ENCODE measurements at regions not wholly inside any gene's neighbourhood (a gene's known extent, or its start where the extent isn't known, plus 50 kb on each side); places are given as distances from the start of the nearest gene placed in this dataset.

GRCh38 chr2:186199029-186199428, 287.0 kb upstream of the ZC3H15 start:
- ATAC-seq = no peak
- Histone ChIP-seq H3K4me3 (no peak overlapping the region), H3K36me3 (no peaks in the 10 kb centered on the region), H3K4me1 (no peaks in the 10 kb centered on the region), H3K27me3 (no peaks in the 10 kb centered on the region), H3K27ac (no peak overlapping the region), H3K9me3 (no peaks in the 10 kb centered on the region)
- TF ChIP-seq CTCF (IDR thresholded peaks at IDR 0.05) = no peak
- no peak for TF ChIP-seq POLR2A (IDR thresholded peaks at IDR 0.05)
- WGBS, 4 donors = 56 to 68% (median 66%) methylated on average over 1 of the region's 1 CpG
- DNase-seq = no peak
- intact Hi-C loops (cut with DNase I) = no loop called here

- DNase-seq = no peak
- TF ChIP-seq POLR2A (IDR thresholded peaks at IDR 0.05) = no peak
- TF ChIP-seq CTCF (IDR thresholded peaks at IDR 0.05) = no peak
- no peak for ATAC-seq
- Histone ChIP-seq H3K27ac (no peak overlapping the region), H3K36me3 (no peaks in the 10 kb centered on the region), H3K9me3 (no peaks in the 10 kb centered on the region), H3K4me1 (no peaks in the 10 kb centered on the region), H3K4me3 (no peak overlapping the region), H3K27me3 (no peaks in the 10 kb centered on the region)
- intact Hi-C loops (cut with DNase I) = no loop called here
Observed at GRCh38 chr2:186201371-186201770, 284.7 kb upstream of the ZC3H15 start.

GRCh38 chr2:186205254-186205911, 280.7 kb upstream of the ZC3H15 start:
- intact Hi-C loops (cut with DNase I) = no loop called here
- no peak for TF ChIP-seq POLR2A (IDR thresholded peaks at IDR 0.05)
- 47 to 54% (median 49%) methylated on average over 1 of the region's 1 CpG for WGBS, 4 donors
- H3K36me3 ChIP-seq = no peaks in the 10 kb centered on the region
- H3K4me3 ChIP-seq = no peak overlapping the region
- DNase-seq (no peak), ATAC-seq (no peak)
- H3K27ac ChIP-seq = no peak overlapping the region
- no peaks in the 10 kb centered on the region for H3K9me3 ChIP-seq
- H3K4me1 ChIP-seq = no peaks in the 10 kb centered on the region
- no peaks in the 10 kb centered on the region for H3K27me3 ChIP-seq

GRCh38 chr2:186209532-186209931, 276.5 kb upstream of the ZC3H15 start:
- no peak for TF ChIP-seq CTCF (IDR thresholded peaks at IDR 0.05)
- TF ChIP-seq POLR2A (IDR thresholded peaks at IDR 0.05) = no peak
- Histone ChIP-seq H3K36me3 (no peaks in the 10 kb centered on the region), H3K9me3 (no peaks in the 10 kb centered on the region), H3K4me1 (no peaks in the 10 kb centered on the region), H3K27me3 (no peaks in the 10 kb centered on the region), H3K4me3 (no peak overlapping the region), H3K27ac (no peak overlapping the region)
- no peak for DNase-seq
- WGBS, 4 donors = 95 to 99% (median 96%) methylated on average over 5 of the region's 5 CpGs
- ATAC-seq = no peak
- intact Hi-C loops (cut with DNase I) = no loop called here

GRCh38 chr2:186220409-186220808, 265.7 kb upstream of the ZC3H15 start:
- Histone ChIP-seq H3K36me3 (no peaks in the 10 kb centered on the region), H3K27me3 (no peaks in the 10 kb centered on the region), H3K4me1 (no peaks in the 10 kb centered on the region), H3K4me3 (no peak overlapping the region), H3K27ac (no peak overlapping the region), H3K9me3 (peaks cover 0 to 11% (median under 1%) of the 10 kb centered on the region in 12 donors)
- intact Hi-C loops (cut with DNase I) = no loop called here
- TF ChIP-seq CTCF (IDR thresholded peaks at IDR 0.05) = no peak
- TF ChIP-seq POLR2A (IDR thresholded peaks at IDR 0.05) = no peak
- DNase-seq (no peak), ATAC-seq (no peak)
- WGBS, 4 donors = 77 to 94% (median 87%) methylated on average over 5 of the region's 5 CpGs
